Adipocyte (in vitro differentiated cells): ENCODE measurements at regions not wholly inside any gene's neighbourhood (a gene's known extent, or its start where the extent isn't known, plus 50 kb on each side); places are given as distances from the start of the nearest gene placed in this dataset.

Experiments used
- DNase-seq: peaks from one replicate; pipeline ENCODE4 v3.0.0-alpha.2; 2015; ENCODE audit warnings: low read depth
- H3K27me3 ChIP-seq: replicated peaks from 2 replicates; pipeline ENCODE4 v1.7.0; 2013; ENCODE audit warnings: mild to moderate bottlenecking, low read length, moderate library complexity; ENCODE audit not compliant: control insufficient read depth, insufficient read depth
- H3K36me3 ChIP-seq: 2 replicates; pipeline ENCODE4 v1.7.0; 2013; ENCODE audit warnings: low read length, mild to moderate bottlenecking, moderate library complexity; ENCODE audit not compliant: control insufficient read depth, insufficient read depth, severe bottlenecking
- H3K4me1 ChIP-seq: 2 replicates; pipeline ENCODE4 v1.7.0; 2013; ENCODE audit warnings: mild to moderate bottlenecking, low read length, moderate library complexity; ENCODE audit not compliant: control insufficient read depth, insufficient read depth
- H3K4me3 ChIP-seq: 2 replicates; pipeline ENCODE4 v1.7.0; 2013; ENCODE audit warnings: mild to moderate bottlenecking, low read length, moderate library complexity
- H3K9ac ChIP-seq: 2 replicates; pipeline ENCODE4 v1.7.0; 2013; ENCODE audit warnings: mild to moderate bottlenecking, low read length, moderate library complexity
- H3K9me3 ChIP-seq: 2 replicates; pipeline ENCODE4 v1.7.0; 2013; ENCODE audit warnings: mild to moderate bottlenecking, low read length, moderate library complexity; ENCODE audit not compliant: control insufficient read depth

GRCh38 chr15:39369768-39370167, 211.1 kb upstream of the THBS1 start:
- H3K9me3 ChIP-seq = peaks cover 13% of the 10 kb centered on the region
- no peaks in the 10 kb centered on the region for H3K27me3 ChIP-seq
- H3K4me1 ChIP-seq = peaks cover 14% of the 10 kb centered on the region
- no peaks in the 10 kb centered on the region for H3K36me3 ChIP-seq
- no peak overlapping the region for H3K4me3 ChIP-seq
- H3K9ac ChIP-seq = no peak overlapping the region
- DNase-seq = no peak

GRCh38 chr15:39376371-39376909, 204.4 kb upstream of the THBS1 start:
- no peaks in the 10 kb centered on the region for H3K36me3 ChIP-seq
- H3K4me1 ChIP-seq = peaks cover 27% of the 10 kb centered on the region
- no peaks in the 10 kb centered on the region for H3K27me3 ChIP-seq
- DNase-seq = peak; percentile 81
- peak overlapping the region; percentile 39 for H3K4me3 ChIP-seq
- peak overlapping the region; percentile 69 for H3K9ac ChIP-seq
- H3K9me3 ChIP-seq = peaks cover 9% of the 10 kb centered on the region

GRCh38 chr15:39381517-39381916, 199.4 kb upstream of the THBS1 start:
- H3K4me3 ChIP-seq = no peak overlapping the region
- H3K9me3 ChIP-seq = no peaks in the 10 kb centered on the region
- H3K27me3 ChIP-seq = no peaks in the 10 kb centered on the region
- peak; percentile 48 for DNase-seq
- H3K36me3 ChIP-seq = no peaks in the 10 kb centered on the region
- peaks cover 21% of the 10 kb centered on the region for H3K4me1 ChIP-seq
- H3K9ac ChIP-seq = no peak overlapping the region

GRCh38 chr15:39388118-39388517, 192.8 kb upstream of the THBS1 start:
- H3K27me3 ChIP-seq = no peaks in the 10 kb centered on the region
- H3K36me3 ChIP-seq = no peaks in the 10 kb centered on the region
- H3K4me3 ChIP-seq = no peak overlapping the region
- H3K9ac ChIP-seq = no peak overlapping the region
- H3K9me3 ChIP-seq = no peaks in the 10 kb centered on the region
- H3K4me1 ChIP-seq = peaks cover 4% of the 10 kb centered on the region
- DNase-seq = no peak

GRCh38 chr15:39391230-39391629, 189.6 kb upstream of the THBS1 start:
- Histone ChIP-seq H3K9me3 (no peaks in the 10 kb centered on the region), H3K9ac (no peak overlapping the region), H3K27me3 (no peaks in the 10 kb centered on the region), H3K36me3 (no peaks in the 10 kb centered on the region), H3K4me3 (no peak overlapping the region), H3K4me1 (peaks cover 4% of the 10 kb centered on the region)
- peak; percentile 33 for DNase-seq

- H3K4me3 ChIP-seq = no peak overlapping the region
- no peak overlapping the region for H3K9ac ChIP-seq
- no peaks in the 10 kb centered on the region for H3K27me3 ChIP-seq
- H3K4me1 ChIP-seq = peaks cover 4% of the 10 kb centered on the region
- no peak for DNase-seq
- H3K36me3 ChIP-seq = no peaks in the 10 kb centered on the region
- H3K9me3 ChIP-seq = no peaks in the 10 kb centered on the region
Measured at GRCh38 chr15:39392469-39393047, 188.3 kb upstream of the THBS1 start.

GRCh38 chr15:39393575-39394335, 187.1 kb upstream of the THBS1 start:
- no peak for DNase-seq
- H3K9ac ChIP-seq = no peak overlapping the region
- no peaks in the 10 kb centered on the region for H3K27me3 ChIP-seq
- H3K4me1 ChIP-seq = no peaks in the 10 kb centered on the region
- H3K4me3 ChIP-seq = no peak overlapping the region
- H3K36me3 ChIP-seq = no peaks in the 10 kb centered on the region
- H3K9me3 ChIP-seq = no peaks in the 10 kb centered on the region

- Histone ChIP-seq H3K27me3 (no peaks in the 10 kb centered on the region), H3K4me1 (no peaks in the 10 kb centered on the region), H3K9ac (no peak overlapping the region), H3K9me3 (no peaks in the 10 kb centered on the region), H3K4me3 (no peak overlapping the region), H3K36me3 (no peaks in the 10 kb centered on the region)
- DNase-seq = no peak
Measured at GRCh38 chr15:39394496-39394895, 186.4 kb upstream of the THBS1 start.

- Histone ChIP-seq H3K27me3 (no peaks in the 10 kb centered on the region), H3K36me3 (no peaks in the 10 kb centered on the region), H3K4me3 (no peak overlapping the region), H3K9me3 (no peaks in the 10 kb centered on the region), H3K9ac (no peak overlapping the region), H3K4me1 (no peaks in the 10 kb centered on the region)
- no peak for DNase-seq
Measured at GRCh38 chr15:39396979-39397615, 183.8 kb upstream of the THBS1 start.

GRCh38 chr15:39397883-39398282, 183.0 kb upstream of the THBS1 start:
- Histone ChIP-seq H3K36me3 (no peaks in the 10 kb centered on the region), H3K27me3 (no peaks in the 10 kb centered on the region), H3K4me1 (no peaks in the 10 kb centered on the region), H3K9me3 (no peaks in the 10 kb centered on the region), H3K9ac (no peak overlapping the region), H3K4me3 (no peak overlapping the region)
- no peak for DNase-seq

- Histone ChIP-seq H3K4me3 (no peak overlapping the region), H3K9ac (no peak overlapping the region), H3K36me3 (no peaks in the 10 kb centered on the region), H3K4me1 (peaks cover 13% of the 10 kb centered on the region), H3K27me3 (no peaks in the 10 kb centered on the region), H3K9me3 (no peaks in the 10 kb centered on the region)
- no peak for DNase-seq
Measured at GRCh38 chr15:39399600-39399999, 181.3 kb upstream of the THBS1 start.
